ENCODE measurements at regions not wholly inside any gene's neighbourhood (a gene's known extent, or its start where the extent isn't known, plus 50 kb on each side); places are given as distances from the start of the nearest gene placed in this dataset.

- CTCF ChIA-PET: interaction anchor here (1.2 kb wide), 1 partner anchor 25 kb away, joined by 3 read pairs; no protein-coding TSS in a partner anchor
- ATAC-seq: no peak
Observed at GRCh38 chr13:81615031-81615430, 1274.1 kb upstream of the SPRY2 start.

GRCh38 chr13:81610644-81611043, 1269.7 kb upstream of the SPRY2 start:
- Histone ChIP-seq H3K4me3 (no peak overlapping the region), H3K9me3 (no peaks in the 10 kb centered on the region), H3K4me1 (no peaks in the 10 kb centered on the region), H3K27ac (no peak overlapping the region), H3K4me2 (no peak overlapping the region)
- no peak for TF ChIP-seq MAX (IDR thresholded peaks at IDR 0.05)
- no peak for TF ChIP-seq MAZ (IDR thresholded peaks at IDR 0.05; ENCODE audit: borderline replicate concordance, low read depth, low read length)
- TF ChIP-seq HDAC2 (IDR thresholded peaks at IDR 0.05): no peak
- no peak for TF ChIP-seq RAD21 (conservative IDR thresholded peaks at IDR 0.05 in 1 of 2, IDR thresholded peaks at IDR 0.05 in 1 of 2)
- TF ChIP-seq JUN (IDR thresholded peaks at IDR 0.05): no peak
- TF ChIP-seq FOXS1 (CRISPR knock-in tag; IDR thresholded peaks at IDR 0.05): no peak
- TF ChIP-seq NFE2L2 (conservative IDR thresholded peaks at IDR 0.05; ENCODE audit: low read length): no peak
- TF ChIP-seq RCOR1 (IDR thresholded peaks at IDR 0.05; ENCODE audit: low read depth, low read length): no peak
- TF ChIP-seq REST (IDR thresholded peaks at IDR 0.05): no peak
- no peak for TF ChIP-seq BCL3 (IDR thresholded peaks at IDR 0.05)
- TF ChIP-seq POLR2AphosphoS2 (conservative IDR thresholded peaks at IDR 0.05; ENCODE audit: low read length): no peak
- WGBS (ENCODE audit: missing lambda C conversion rate): 4% methylated on average over 1 of the region's 1 CpG
- ATAC-seq (no peak), DNase-seq (ENCODE audit: low read depth in 1 of 2, low spot score in 1 of 2) (no peak), FAIRE-seq (no peak)
- ChIA-PET CTCF (no interaction called here), POLR2A (no interaction called here)

More at GRCh38 chr13:81615031-81615430, 1274.1 kb upstream of the SPRY2 start:
- Histone ChIP-seq H3K27ac (no peak overlapping the region), H3K4me3 (no peak overlapping the region), H3K4me2 (no peak overlapping the region), H3K4me1 (no peaks in the 10 kb centered on the region), H3K9me3 (no peaks in the 10 kb centered on the region)
- no peak for FAIRE-seq
- no peak for DNase-seq (ENCODE audit: low read depth in 1 of 2, low spot score in 1 of 2)
- POLR2A ChIA-PET: no interaction called here
- TF ChIP-seq HOXA7 (CRISPR knock-in tag; IDR thresholded peaks at IDR 0.05) (no peak), RCOR1 (IDR thresholded peaks at IDR 0.05; ENCODE audit: low read depth, low read length) (no peak), RAD21 (conservative IDR thresholded peaks at IDR 0.05 in 1 of 2, IDR thresholded peaks at IDR 0.05 in 1 of 2) (no peak), ZNF302 (CRISPR knock-in tag; IDR thresholded peaks at IDR 0.05) (no peak), GATA3 (IDR thresholded peaks at IDR 0.05; ENCODE audit: borderline replicate concordance) (no peak), ELK1 (IDR thresholded peaks at IDR 0.05; ENCODE audit: low read depth, low read length) (no peak), CHD4 (IDR thresholded peaks at IDR 0.05; ENCODE audit: borderline replicate concordance) (no peak), KDM1A (IDR thresholded peaks at IDR 0.05; ENCODE audit: low read depth) (no peak)
- WGBS (ENCODE audit: missing lambda C conversion rate): 40% methylated on average over 2 of the region's 2 CpGs

GRCh38 chr13:81609335-81609734, 1268.4 kb upstream of the SPRY2 start:
- Histone ChIP-seq H3K9me3 (no peaks in the 10 kb centered on the region), H3K4me2 (no peak overlapping the region), H3K4me3 (no peak overlapping the region), H3K4me1 (no peaks in the 10 kb centered on the region), H3K27ac (no peak overlapping the region)
- ChIA-PET CTCF (no interaction called here), POLR2A (no interaction called here)
- FAIRE-seq: no peak
- no peak for ATAC-seq
- whole genome bisulfite sequencing (ENCODE audit: missing lambda C conversion rate): 19% methylated on average over 2 of the region's 2 CpGs
- DNase-seq (ENCODE audit: low read depth in 1 of 2, low spot score in 1 of 2): no peak
- TF ChIP-seq RFX5 (IDR thresholded peaks at IDR 0.05): no peak
- no peak for TF ChIP-seq POLR2A (IDR thresholded peaks at IDR 0.05; ENCODE audit: low read length)
- TF ChIP-seq MAFK (IDR thresholded peaks at IDR 0.05; ENCODE audit: partially characterized antibody): no peak
- no peak for TF ChIP-seq FOSL2 (IDR thresholded peaks at IDR 0.05)
- no peak for TF ChIP-seq FOSL2 (CRISPR knock-in tag; IDR thresholded peaks at IDR 0.05)
- no peak for TF ChIP-seq CTCF (IDR thresholded peaks at IDR 0.05)
- TF ChIP-seq PBX3 (IDR thresholded peaks at IDR 0.05): no peak
- no peak for TF ChIP-seq HEYL (CRISPR knock-in tag; IDR thresholded peaks at IDR 0.05)
- no peak for TF ChIP-seq FOXS1 (CRISPR knock-in tag; IDR thresholded peaks at IDR 0.05)
- no peak for TF ChIP-seq POLR2AphosphoS2 (conservative IDR thresholded peaks at IDR 0.05; ENCODE audit: low read length)
- no peak for TF ChIP-seq ZNF302 (CRISPR knock-in tag; IDR thresholded peaks at IDR 0.05)
- TF ChIP-seq NFE2L2 (conservative IDR thresholded peaks at IDR 0.05; ENCODE audit: low read length): no peak
- no peak for TF ChIP-seq E2F6 (IDR thresholded peaks at IDR 0.05; ENCODE audit: borderline replicate concordance, low read depth)
- no peak for TF ChIP-seq HDAC2 (IDR thresholded peaks at IDR 0.05)

Data from A549 (cell line).